Fibroblast of the conjunctiva (primary cell): ENCODE measurements at regions not wholly inside any gene's neighbourhood (a gene's known extent, or its start where the extent isn't known, plus 50 kb on each side); places are given as distances from the start of the nearest gene placed in this dataset.
"Not testable (repeated sequence)": the region's sequence is repeated elsewhere in the genome, so short reads cannot be mapped to it uniquely, and the experiment has no call there.

ENCODE experiments used
- DNase-seq: peaks from one replicate; pipeline ENCODE4 v3.0.0-alpha.2; 2010; ENCODE audit warnings: low read depth

GRCh38 chr18:1296237-1296636 lies 391.6 kb downstream of the ADCYAP1 start:
- DNase-seq: no peak

DNA sequence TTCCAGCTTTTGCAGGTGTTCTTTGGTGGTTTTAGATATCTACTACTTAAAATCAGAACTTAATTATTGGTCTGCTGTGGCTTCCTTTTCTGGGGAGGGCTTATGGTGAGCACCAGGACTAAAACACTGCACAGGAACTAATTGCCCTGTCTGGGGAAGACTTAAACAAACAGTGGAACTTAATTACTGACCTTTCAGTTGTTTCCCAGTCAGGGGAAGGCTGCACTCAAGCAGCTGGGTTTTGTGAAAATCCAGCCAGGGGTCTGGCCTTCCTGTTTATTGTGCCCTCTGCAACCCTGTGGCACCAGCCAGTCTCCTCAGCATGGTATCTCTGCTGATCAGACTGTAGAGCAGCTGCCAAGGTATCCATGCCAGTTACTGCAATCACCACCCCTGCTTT lies 398.2 kb downstream of the ADCYAP1 start:
- DNase-seq: no peak

DNA sequence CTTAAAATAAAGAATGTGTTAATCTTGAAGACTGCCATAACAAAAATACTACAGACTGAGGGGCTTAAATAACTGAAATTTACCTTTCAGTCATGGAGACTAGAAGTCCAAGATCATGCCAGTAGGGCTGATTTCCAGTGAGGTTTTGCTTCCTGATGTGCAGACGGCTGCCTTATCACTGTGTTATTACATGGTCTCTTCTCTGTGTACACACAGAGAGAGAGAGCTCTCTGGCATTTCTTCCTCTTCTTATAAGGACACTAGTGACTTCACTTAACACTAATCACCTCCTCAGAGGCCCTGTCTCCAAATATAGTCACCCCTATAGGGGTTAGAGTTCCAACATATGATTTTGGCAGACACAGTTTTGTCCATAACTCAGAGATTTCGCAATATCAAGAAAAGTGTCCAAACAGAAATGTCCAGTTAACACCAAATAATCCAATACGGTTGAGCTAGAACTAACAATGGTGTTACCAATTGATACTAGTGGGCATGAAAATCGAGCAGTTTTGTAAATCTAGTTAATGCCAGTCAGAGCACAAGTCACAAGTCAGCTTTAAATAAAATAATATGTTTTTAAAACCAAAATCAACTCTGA lies 399.8 kb downstream of the ADCYAP1 start:
- DNase-seq: no peak

DNA sequence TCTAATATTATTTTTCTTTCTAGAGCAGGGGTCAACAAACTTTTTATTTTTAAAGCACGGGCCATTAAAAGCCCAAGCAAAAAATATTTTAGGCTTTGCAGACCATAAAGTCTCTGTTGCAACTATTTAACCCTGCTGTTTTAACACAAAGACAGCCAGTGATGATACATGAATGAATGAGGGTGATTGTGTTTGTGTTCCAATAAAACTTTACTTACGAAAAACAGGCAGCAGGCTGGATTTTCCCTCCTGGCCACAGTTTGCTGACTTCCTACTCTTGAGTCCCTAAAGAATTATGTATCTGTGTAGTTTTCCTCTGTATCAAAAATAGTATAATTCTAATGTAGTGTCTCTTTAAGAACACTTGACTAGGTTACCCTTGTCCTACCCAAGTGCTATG lies 402.0 kb downstream of the ADCYAP1 start:
- DNase-seq: no peak

DNA sequence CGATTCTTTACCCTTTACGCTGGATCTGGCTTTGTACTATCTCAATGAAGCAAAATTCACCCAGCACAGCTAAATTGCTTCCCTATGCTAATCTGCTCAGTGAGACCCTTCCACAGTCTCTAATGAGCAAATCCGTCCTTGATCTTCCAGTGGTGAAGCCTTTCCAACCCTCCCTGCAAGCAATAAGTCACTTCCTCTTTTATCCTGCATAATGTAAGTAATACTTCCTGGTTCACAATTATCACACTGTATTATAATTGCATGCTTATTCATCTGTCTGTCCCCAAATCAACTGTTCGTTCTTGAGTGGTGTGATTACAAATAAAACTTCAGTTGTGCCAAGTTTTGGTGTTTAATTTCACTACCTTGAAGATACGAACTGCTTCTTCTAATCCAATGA lies 404.0 kb downstream of the ADCYAP1 start:
- DNase-seq: no peak

- no peak for DNase-seq
Observed at GRCh38 chr18:1311376-1311775, 406.7 kb downstream of the ADCYAP1 start.

DNA sequence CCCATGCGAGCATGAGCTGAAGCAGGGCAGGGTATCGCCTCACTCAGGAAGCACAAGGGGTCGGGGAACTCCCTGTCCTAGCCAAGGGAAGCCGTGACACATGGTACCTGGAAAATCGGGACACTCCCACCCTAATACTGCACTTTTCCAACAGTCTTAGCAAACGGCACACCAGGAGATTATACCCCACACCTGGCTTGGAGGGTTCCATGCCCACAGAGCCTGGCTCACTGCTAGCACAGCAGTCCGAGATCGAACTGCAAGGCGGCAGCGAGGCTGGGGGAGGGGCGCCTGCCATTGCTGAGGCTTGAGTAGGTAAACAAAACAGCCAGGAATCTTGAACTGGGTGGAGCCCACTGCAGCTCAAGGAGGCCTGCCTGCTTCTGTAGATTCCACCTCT lies 430.7 kb downstream of the ADCYAP1 start:
- DNase-seq: not testable (repeated sequence)

DNA sequence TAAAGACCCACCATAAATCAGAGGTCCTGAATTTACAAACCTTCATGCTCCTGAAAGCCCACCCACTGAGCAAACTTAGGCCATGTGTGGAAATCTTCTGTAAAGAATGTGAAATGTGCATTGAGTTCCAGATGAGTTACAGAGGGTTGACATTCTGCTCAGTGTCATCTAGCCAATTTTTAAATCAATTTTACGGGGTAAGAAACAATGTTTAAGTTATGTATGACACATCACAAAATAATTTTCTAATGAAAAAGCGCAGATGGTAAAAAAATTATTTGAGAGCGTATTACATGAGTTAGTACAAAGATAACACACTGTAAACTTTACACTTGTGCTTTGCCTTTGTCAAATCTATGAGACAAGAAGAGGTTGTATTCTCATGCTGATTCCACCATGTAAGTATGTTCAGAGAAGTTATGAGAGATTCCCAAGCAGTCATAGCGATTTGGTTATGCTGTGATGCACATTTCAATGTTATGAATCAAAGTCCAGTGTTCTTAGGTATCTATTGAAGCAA lies 446.3 kb downstream of the ADCYAP1 start:
- no peak for DNase-seq

GRCh38 chr18:1353025-1353424 lies 448.4 kb downstream of the ADCYAP1 start:
- no peak for DNase-seq

DNA sequence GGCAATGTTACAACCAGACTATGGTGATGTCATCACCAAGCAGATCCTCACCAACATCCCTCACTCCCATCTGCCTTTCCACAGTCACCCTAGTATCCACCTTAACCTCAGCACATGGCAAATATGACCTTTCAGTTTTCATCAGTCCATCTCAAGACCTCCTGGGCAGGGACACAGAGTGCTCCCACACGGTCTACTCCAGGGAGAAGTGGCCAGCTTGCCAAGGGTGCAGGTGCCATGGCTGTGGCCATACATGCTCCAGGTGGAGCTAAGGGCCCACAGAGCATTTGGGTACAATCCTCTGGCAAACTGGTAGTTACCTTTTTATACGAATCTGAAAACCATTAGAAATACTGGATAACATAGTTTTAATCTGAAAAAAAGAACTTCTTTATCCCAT lies 453.1 kb downstream of the ADCYAP1 start:
- no peak for DNase-seq

GRCh38 chr18:1361936-1362335 lies 457.3 kb downstream of the ADCYAP1 start:
- no peak for DNase-seq

DNA sequence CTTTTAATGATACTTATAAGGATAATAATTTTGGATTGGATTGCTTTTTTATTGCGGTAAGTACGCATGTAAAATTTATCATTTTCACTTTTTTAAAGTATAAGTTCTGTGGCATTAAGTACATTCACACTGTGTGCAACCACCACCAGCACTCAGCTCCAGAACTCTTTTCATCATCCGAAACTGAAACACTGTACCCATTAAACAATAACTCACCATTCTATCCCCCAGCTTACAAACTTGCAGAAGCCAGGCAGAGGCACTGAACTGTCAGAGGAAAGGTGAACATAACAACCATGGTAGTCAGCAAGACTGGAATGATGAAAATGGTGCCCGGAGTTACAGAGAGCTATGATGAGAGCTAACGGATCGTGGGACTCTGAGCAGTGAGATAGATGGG lies 465.9 kb downstream of the ADCYAP1 start:
- DNase-seq: no peak

GRCh38 chr18:1371724-1372123 lies 467.1 kb downstream of the ADCYAP1 start:
- no peak for DNase-seq

DNA sequence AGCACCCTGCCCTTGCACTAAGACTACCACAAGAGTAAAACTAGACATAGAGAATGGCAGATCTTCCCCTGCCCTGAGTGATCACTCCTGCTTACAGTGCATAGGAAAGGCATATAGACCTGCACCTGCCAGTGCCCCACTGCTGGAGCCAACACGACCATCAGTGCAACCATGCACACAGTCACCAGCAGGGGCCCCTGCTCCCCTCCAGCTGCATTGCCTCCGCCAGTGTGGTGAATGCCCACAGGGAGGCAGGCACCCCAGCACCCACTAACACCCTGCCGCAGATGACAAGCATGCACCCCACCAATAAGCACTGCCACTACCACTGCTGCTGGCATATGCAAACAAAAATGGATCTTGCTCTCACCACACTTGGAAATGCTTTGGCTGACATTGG lies 478.8 kb downstream of the ADCYAP1 start:
- DNase-seq: no peak

DNA sequence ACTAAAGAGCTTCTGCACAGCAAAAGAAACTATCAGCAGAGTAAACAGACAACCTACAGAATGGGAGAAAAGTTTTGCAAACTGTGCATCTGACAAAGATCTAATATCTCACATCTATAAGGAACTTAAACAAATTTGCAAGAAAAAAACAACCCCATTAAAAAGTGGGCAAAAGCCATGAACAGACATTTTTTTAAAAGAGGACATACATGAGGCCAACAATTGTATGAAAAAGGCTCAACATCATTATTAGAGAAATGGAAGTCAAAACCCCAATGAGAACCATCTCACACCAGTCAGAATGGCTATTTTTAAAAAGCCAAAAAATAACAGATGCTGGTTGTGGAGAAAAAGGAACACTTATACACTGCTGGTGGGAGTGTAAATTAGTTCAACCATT lies 483.8 kb downstream of the ADCYAP1 start:
- DNase-seq: not testable (repeated sequence)

DNA sequence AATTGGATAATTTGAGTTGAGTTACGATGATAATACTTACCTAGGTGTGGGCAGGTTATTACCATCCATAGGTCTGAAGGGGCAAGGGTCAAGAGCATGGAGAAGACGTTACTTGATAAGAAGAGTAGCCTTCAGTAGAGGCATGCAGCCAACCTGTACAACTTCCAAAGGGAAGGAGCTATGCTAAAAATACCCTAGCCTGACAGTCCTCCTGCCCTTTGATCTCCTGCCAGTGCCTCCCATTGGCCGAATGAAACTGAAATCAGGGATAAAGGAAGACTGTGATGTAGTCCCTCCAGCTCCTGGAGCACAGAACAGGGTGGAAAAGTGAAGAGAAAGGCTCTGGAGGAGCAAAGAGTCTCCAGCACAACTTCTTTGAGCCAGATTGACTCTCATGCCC lies 487.4 kb downstream of the ADCYAP1 start:
- DNase-seq: no peak

DNA sequence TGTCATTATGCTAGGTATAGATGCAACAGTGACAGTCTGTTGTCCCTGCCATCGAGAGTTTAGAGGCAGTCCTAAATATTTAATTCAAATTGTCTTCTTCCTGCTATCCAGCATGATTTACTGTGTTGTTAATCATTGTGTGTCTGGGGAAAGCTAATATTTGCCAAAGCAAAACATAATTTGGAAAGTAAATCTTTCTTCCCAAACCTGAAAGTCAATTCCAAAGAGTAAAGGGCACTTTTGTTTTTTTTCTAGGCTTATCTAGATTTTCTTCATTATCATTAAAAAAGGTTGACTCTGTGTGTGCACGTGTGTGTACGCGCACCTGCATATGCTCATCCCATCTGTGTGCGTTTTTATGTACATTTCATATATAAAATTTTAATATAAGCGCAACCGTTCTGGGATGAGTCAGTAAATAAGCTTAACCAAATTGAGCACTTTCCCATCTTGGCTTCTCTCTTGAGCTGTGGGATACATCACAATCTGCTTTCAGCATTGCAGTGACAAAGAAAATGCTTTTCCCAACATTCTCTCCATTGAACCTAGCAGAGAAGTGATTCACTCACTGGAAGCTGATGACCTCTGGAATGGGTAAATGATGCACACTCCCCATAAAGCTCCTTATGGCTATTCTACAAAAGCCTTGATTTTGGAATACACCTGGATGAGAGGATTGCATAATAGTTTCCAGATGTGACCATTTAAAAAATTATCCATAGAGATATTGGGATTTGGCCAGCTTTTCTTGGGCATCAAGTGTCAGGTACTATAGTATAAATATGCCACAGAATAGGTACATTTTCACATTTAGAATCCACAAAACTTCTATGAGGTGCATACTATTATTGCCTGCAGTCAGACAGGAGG lies 488.4 kb downstream of the ADCYAP1 start:
- no peak for DNase-seq

DNA sequence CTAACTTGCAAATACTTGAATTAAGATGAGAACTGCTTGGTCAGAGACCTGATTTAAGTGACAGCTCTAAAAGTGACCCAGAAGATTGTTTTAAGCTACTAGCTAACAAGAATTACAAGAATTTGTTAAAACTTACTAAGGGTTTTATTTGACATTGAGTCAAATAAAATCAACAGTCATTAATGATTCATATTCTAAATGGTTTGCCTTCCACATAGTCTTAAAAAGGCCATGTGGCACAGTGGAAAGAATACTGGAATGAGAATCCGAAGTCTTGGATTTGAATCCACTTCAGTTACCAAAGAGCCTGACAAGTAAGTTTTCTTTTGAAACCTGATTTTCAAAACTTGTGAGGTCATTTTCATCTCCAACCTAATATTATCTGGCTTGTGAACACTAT lies 489.3 kb downstream of the ADCYAP1 start:
- no peak for DNase-seq

DNA sequence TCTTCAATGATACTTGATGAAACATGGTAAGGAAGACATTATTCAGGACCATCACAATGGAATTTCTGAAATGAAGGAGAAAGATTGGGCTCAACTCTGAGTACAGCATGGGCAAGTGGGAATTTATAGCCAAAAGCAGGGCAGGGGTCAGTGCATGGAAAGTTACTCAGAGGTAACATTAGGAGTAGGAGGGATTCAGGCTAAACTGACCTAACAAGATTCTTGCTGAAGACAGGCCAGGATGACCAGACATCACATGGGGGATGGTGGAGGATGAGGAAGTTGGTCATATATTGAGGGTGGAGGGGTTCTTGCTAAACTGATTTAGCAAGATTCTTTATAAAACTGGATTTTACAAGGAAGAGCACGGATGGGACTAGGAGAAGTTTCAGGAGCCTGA lies 489.8 kb downstream of the ADCYAP1 start:
- DNase-seq: no peak

GRCh38 chr18:1394966-1395365 lies 490.3 kb downstream of the ADCYAP1 start:
- no peak for DNase-seq

DNA sequence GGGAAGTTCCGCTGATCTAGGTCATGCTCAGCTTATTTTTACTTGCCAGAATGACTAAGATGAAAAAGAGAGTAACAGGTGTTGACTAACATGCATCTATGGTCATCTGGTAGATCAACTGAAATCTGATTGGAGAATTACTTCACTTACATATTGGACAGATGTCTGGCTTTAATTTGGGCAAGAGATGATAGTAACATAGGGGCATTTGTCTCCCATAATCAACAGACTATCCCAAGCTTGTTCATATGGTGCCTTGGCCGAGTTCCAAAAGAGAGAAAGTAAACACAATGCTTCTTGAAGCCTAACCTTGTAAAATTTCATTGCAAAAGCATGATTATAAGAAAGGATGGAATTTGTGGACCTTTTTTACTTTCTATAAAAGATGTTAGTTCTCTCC lies 503.7 kb downstream of the ADCYAP1 start:
- DNase-seq: no peak

- DNase-seq: no peak
Observed at GRCh38 chr18:1412655-1413322, 508.1 kb downstream of the ADCYAP1 start.

GRCh38 chr18:1413323-1413675 lies 508.6 kb downstream of the ADCYAP1 start:
- DNase-seq: no peak
